ENCODE measurements at regions not wholly inside any gene's neighbourhood (a gene's known extent, or its start where the extent isn't known, plus 50 kb on each side); places are given as distances from the start of the nearest gene placed in this dataset.

DNA sequence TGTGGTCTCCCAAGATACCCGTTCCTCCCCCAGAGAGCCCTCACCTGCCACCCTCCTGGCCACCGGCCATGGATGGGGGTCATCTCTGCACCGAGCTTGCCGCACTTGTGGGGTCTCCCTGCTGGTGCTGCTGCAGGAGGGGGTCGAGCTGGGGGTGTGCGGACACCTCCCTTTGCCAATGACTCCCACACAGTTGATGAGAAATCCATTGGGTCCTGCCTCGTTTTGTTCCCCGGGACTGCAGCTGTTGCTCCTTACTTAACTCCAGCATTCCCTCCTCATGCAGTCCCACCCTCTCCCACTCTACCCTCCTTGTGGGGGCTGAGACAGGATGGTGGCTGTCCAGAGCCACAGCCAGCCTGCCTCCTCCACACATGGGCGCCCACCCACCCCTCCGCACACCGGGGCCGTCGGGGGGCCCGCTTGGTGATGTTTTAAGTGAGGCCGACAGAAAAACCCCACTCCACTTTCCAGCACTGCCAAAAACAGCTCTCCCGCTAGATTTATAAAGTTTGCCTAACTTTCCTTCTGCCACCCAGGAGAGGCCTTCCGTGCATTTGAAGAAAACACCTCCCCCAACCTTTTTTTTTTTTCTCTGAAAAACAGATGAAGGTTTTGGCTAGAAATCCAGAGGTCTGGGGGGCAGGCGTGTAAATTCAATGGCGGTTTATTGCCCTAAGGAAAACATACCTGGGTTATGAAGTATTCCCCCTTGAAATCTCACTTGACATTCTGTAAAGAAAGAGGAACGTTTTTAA, 53.5 kb upstream of the APCDD1L start (continued):
- TF ChIP-seq CBX5 (IDR thresholded peaks at IDR 0.05; ENCODE audit: low read depth, low read length) (no peak), POU5F1 (IDR thresholded peaks at IDR 0.05; ENCODE audit: low read depth, low read length) (no peak)

Data from H1 (cell line).